ENCODE measurements at regions not wholly inside any gene's neighbourhood (a gene's known extent, or its start where the extent isn't known, plus 50 kb on each side); places are given as distances from the start of the nearest gene placed in this dataset.

GRCh38 chrX:5402461-5402860 is 826.2 kb downstream of the NLGN4X start:
- Histone ChIP-seq H3K27me3 (replicated peaks; ENCODE audit: control insufficient read depth, insufficient read depth, low read length) (no peaks in the 10 kb centered on the region), H3K36me3 (ENCODE audit: control insufficient read depth, insufficient read depth, low read length) (no peaks in the 10 kb centered on the region), H3K4me3 (replicated peaks; ENCODE audit: low read depth, low read length) (no peak overlapping the region)
- DNase-seq (ENCODE audit: extremely low read depth, insufficient read length) = no peak
- TF ChIP-seq, protein P1, sequence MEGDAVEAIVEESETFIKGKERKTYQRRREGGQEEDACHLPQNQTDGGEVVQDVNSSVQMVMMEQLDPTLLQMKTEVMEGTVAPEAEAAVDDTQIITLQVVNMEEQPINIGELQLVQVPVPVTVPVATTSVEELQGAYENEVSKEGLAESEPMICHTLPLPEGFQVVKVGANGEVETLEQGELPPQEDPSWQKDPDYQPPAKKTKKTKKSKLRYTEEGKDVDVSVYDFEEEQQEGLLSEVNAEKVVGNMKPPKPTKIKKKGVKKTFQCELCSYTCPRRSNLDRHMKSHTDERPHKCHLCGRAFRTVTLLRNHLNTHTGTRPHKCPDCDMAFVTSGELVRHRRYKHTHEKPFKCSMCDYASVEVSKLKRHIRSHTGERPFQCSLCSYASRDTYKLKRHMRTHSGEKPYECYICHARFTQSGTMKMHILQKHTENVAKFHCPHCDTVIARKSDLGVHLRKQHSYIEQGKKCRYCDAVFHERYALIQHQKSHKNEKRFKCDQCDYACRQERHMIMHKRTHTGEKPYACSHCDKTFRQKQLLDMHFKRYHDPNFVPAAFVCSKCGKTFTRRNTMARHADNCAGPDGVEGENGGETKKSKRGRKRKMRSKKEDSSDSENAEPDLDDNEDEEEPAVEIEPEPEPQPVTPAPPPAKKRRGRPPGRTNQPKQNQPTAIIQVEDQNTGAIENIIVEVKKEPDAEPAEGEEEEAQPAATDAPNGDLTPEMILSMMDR (IDR thresholded peaks at IDR 0.05; ENCODE audit: insufficient read depth, low read length, poor library complexity, severe bottlenecking) = no peak

DNA sequence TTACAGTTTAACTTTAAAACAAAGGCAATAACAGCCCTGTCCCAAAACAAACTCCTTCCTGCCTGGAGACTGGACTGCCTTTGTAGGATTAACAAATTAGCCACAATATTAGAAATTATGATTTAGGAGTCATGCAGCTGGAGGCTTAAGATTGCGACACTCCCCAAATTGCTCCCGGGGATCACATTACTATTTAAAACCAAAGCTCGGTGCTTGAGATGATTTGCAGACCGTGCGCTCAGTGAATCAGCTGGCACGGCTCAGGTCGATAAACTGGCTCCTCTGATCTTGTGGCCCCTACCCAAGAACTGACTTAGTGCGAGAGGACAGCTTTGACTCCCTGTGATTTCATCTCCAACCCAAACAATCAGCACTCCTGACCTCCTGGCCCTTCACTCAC is 829.3 kb downstream of the NLGN4X start:
- Histone ChIP-seq H3K36me3 (ENCODE audit: control insufficient read depth, insufficient read depth, low read length) (no peaks in the 10 kb centered on the region), H3K4me3 (replicated peaks; ENCODE audit: low read depth, low read length) (no peak overlapping the region), H3K27me3 (replicated peaks; ENCODE audit: control insufficient read depth, insufficient read depth, low read length) (no peaks in the 10 kb centered on the region)
- no peak for DNase-seq (ENCODE audit: extremely low read depth, insufficient read length)
- TF ChIP-seq, protein P1 (IDR thresholded peaks at IDR 0.05; ENCODE audit: insufficient read depth, low read length, poor library complexity, severe bottlenecking) = no peak

- no peak for DNase-seq (ENCODE audit: extremely low read depth, insufficient read length)
- TF ChIP-seq, protein P1 (IDR thresholded peaks at IDR 0.05; ENCODE audit: insufficient read depth, low read length, poor library complexity, severe bottlenecking) = no peak
- H3K4me3 ChIP-seq (replicated peaks; ENCODE audit: low read depth, low read length) = no peak overlapping the region
- H3K36me3 ChIP-seq (ENCODE audit: control insufficient read depth, insufficient read depth, low read length) = no peaks in the 10 kb centered on the region
- no peaks in the 10 kb centered on the region for H3K27me3 ChIP-seq (replicated peaks; ENCODE audit: control insufficient read depth, insufficient read depth, low read length)
These were observed 831.3 kb downstream of the NLGN4X start for GRCh38 chrX:5397409-5397808.

- Histone ChIP-seq H3K4me3 (replicated peaks; ENCODE audit: low read depth, low read length) (no peak overlapping the region), H3K36me3 (ENCODE audit: control insufficient read depth, insufficient read depth, low read length) (no peaks in the 10 kb centered on the region), H3K27me3 (replicated peaks; ENCODE audit: control insufficient read depth, insufficient read depth, low read length) (no peaks in the 10 kb centered on the region)
- TF ChIP-seq, protein P1 (IDR thresholded peaks at IDR 0.05; ENCODE audit: insufficient read depth, low read length, poor library complexity, severe bottlenecking) = no peak
- no peak for DNase-seq (ENCODE audit: extremely low read depth, insufficient read length)
These were observed 838.3 kb downstream of the NLGN4X start for GRCh38 chrX:5390376-5390775.

DNA sequence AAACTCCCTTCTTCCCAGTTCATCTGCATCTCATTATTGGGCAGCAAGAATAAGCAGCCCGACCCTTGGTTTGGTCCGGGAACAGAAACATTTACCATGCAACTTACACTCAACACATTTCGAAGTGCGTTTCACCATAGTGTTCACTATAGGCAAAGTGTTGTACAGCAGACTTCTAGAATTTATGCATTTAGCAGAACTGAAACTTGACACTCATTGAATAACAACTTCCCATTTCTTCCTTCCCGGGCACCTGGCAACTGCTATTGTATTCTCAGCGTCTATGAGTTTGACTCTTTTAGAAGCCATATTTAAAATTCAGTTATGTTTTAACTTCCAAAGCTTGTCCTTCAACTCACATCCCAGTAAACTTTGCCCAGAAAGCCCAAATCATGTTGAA is 840.6 kb downstream of the NLGN4X start:
- DNase-seq (ENCODE audit: extremely low read depth, insufficient read length) = no peak
- Histone ChIP-seq H3K36me3 (ENCODE audit: control insufficient read depth, insufficient read depth, low read length) (no peaks in the 10 kb centered on the region), H3K4me3 (replicated peaks; ENCODE audit: low read depth, low read length) (no peak overlapping the region), H3K27me3 (replicated peaks; ENCODE audit: control insufficient read depth, insufficient read depth, low read length) (no peaks in the 10 kb centered on the region)
- TF ChIP-seq, protein P1 (IDR thresholded peaks at IDR 0.05; ENCODE audit: insufficient read depth, low read length, poor library complexity, severe bottlenecking) = no peak

DNA sequence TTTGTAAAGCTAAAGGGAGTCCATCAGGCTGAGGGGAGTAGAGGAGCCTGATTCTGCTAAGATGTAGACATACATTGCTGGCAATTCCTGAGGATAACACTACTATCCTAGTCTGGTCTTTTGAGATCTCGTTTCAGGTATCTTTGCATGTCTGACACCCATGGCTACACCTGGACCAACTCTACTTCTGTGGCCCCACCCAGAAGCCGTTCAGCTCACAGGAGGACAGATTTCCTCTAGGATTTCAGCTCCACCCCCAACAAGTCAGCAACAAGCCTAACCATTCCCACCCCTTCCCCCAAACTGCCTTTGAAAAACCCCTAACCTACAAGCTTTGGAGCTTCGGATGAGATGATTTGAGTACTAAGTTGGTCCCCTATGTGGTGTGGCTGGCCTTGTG is 848.2 kb downstream of the NLGN4X start:
- Histone ChIP-seq H3K36me3 (ENCODE audit: control insufficient read depth, insufficient read depth, low read length) (no peaks in the 10 kb centered on the region), H3K4me3 (replicated peaks; ENCODE audit: low read depth, low read length) (no peak overlapping the region), H3K27me3 (replicated peaks; ENCODE audit: control insufficient read depth, insufficient read depth, low read length) (no peaks in the 10 kb centered on the region)
- TF ChIP-seq, protein P1 (IDR thresholded peaks at IDR 0.05; ENCODE audit: insufficient read depth, low read length, poor library complexity, severe bottlenecking) = no peak
- DNase-seq (ENCODE audit: extremely low read depth, insufficient read length) = no peak

All from GM06990 (cell line).